ENCODE measurements at regions not wholly inside any gene's neighbourhood (a gene's known extent, or its start where the extent isn't known, plus 50 kb on each side); places are given as distances from the start of the nearest gene placed in this dataset.

GRCh38 chr11:122319691-122320620 lies 203.9 kb upstream of the BLID start:
- Mint-ChIP-seq H3K4me1 (ENCODE audit: low read depth) (no peaks in the 10 kb centered on the region), H3K4me3 (ENCODE audit: unreplicated experiment) (no peak overlapping the region), H3K36me3 (ENCODE audit: low read depth) (no peaks in the 10 kb centered on the region), H3K9me3 (ENCODE audit: low read depth) (no peaks in the 10 kb centered on the region), H3K27ac (ENCODE audit: unreplicated experiment) (no peak overlapping the region), H3K27me3 (ENCODE audit: low read depth) (peaks cover 15% of the 10 kb centered on the region)
- TF ChIP-seq CTCF (IDR thresholded peaks at IDR 0.05), result no peak
- DNase-seq (ENCODE audit: low spot score), result no peak

- Mint-ChIP-seq H3K27me3 (ENCODE audit: low read depth) (peaks cover 20% of the 10 kb centered on the region), H3K36me3 (ENCODE audit: low read depth) (no peaks in the 10 kb centered on the region), H3K9me3 (ENCODE audit: low read depth) (no peaks in the 10 kb centered on the region), H3K4me3 (ENCODE audit: unreplicated experiment) (no peak overlapping the region), H3K4me1 (ENCODE audit: low read depth) (no peaks in the 10 kb centered on the region), H3K27ac (ENCODE audit: unreplicated experiment) (no peak overlapping the region)
- no peak for TF ChIP-seq CTCF (IDR thresholded peaks at IDR 0.05)
- no peak for DNase-seq (ENCODE audit: low spot score)
Observed at GRCh38 chr11:122319085-122319484, 203.1 kb upstream of the BLID start.

- Mint-ChIP-seq H3K27ac (ENCODE audit: unreplicated experiment) (no peak overlapping the region), H3K27me3 (ENCODE audit: low read depth) (peaks cover 16% of the 10 kb centered on the region), H3K4me3 (ENCODE audit: unreplicated experiment) (no peak overlapping the region), H3K4me1 (ENCODE audit: low read depth) (no peaks in the 10 kb centered on the region), H3K9me3 (ENCODE audit: low read depth) (no peaks in the 10 kb centered on the region), H3K36me3 (ENCODE audit: low read depth) (no peaks in the 10 kb centered on the region)
- TF ChIP-seq CTCF (IDR thresholded peaks at IDR 0.05), result no peak
- DNase-seq (ENCODE audit: low spot score), result no peak
Observed at GRCh38 chr11:122317305-122317704, 201.3 kb upstream of the BLID start.

GRCh38 chr11:122313581-122313980 lies 197.6 kb upstream of the BLID start:
- Mint-ChIP-seq H3K4me3 (ENCODE audit: unreplicated experiment) (no peak overlapping the region), H3K36me3 (ENCODE audit: low read depth) (no peaks in the 10 kb centered on the region), H3K27me3 (ENCODE audit: low read depth) (peaks cover 28% of the 10 kb centered on the region), H3K4me1 (ENCODE audit: low read depth) (no peaks in the 10 kb centered on the region), H3K27ac (ENCODE audit: unreplicated experiment) (no peak overlapping the region), H3K9me3 (ENCODE audit: low read depth) (no peaks in the 10 kb centered on the region)
- no peak for TF ChIP-seq CTCF (IDR thresholded peaks at IDR 0.05)
- DNase-seq (ENCODE audit: low spot score), result no peak

- no peak overlapping the region for H3K4me3 Mint-ChIP-seq (ENCODE audit: unreplicated experiment)
- H3K27ac Mint-ChIP-seq (ENCODE audit: unreplicated experiment), result no peak overlapping the region
- no peaks in the 10 kb centered on the region for H3K9me3 Mint-ChIP-seq (ENCODE audit: low read depth)
- no peaks in the 10 kb centered on the region for H3K36me3 Mint-ChIP-seq (ENCODE audit: low read depth)
- peaks cover 35% of the 10 kb centered on the region for H3K27me3 Mint-ChIP-seq (ENCODE audit: low read depth)
- no peaks in the 10 kb centered on the region for H3K4me1 Mint-ChIP-seq (ENCODE audit: low read depth)
- TF ChIP-seq CTCF (IDR thresholded peaks at IDR 0.05), result no peak
- no peak for DNase-seq (ENCODE audit: low spot score)
Observed at GRCh38 chr11:122311216-122311755, 195.3 kb upstream of the BLID start.

Data from chondrocyte (in vitro differentiated cells).